Gastroesophageal sphincter (tissue), 4 donors: ENCODE measurements at regions not wholly inside any gene's neighbourhood (a gene's known extent, or its start where the extent isn't known, plus 50 kb on each side); places are given as distances from the start of the nearest gene placed in this dataset.

ENCODE experiments used
- ATAC-seq: fragments of 150-250 bp; one replicate; pipeline ENCODE4 v1.9.1; 2016; ENCODE audit warnings: mild to moderate bottlenecking, moderate library complexity
- H3K27ac ChIP-seq, 4 donors: fragments of 200-600 bp; sonication (generic) in 3 of 4; 1 replicate in 3 of 4; 2 replicates in 1 of 4; pipeline ENCODE4 v1.5.1; 2016 to 2019
- H3K27me3 ChIP-seq: fragments of 200-600 bp; sonication (generic); one replicate; pipeline ENCODE4 v1.5.1; 2019
- H3K36me3 ChIP-seq, 2 donors: fragments of 200-600 bp; sonication (generic); one replicate each; pipeline ENCODE4 v1.5.1; 2019; ENCODE audit warnings: control low read depth in 1 of 2
- H3K4me1 ChIP-seq, 3 donors: fragments of 200-600 bp; sonication (generic); 1 replicate in 2 of 3; 2 replicates in 1 of 3; pipeline ENCODE4 v1.5.1; 2016 to 2019; ENCODE audit warnings: control low read depth in 2 of 3
- H3K4me3 ChIP-seq, 2 donors: fragments of 200-600 bp; sonication (generic); one replicate each; pipeline ENCODE4 v1.5.1; 2019; ENCODE audit warnings: mild to moderate bottlenecking in 1 of 2, moderate library complexity in 1 of 2
- H3K9me3 ChIP-seq, 3 donors: fragments of 200-600 bp; sonication (generic); one replicate each; pipeline ENCODE4 v1.5.1; 2017 to 2019; ENCODE audit warnings: control low read depth in 2 of 3
- CTCF ChIP-seq, 4 experiments: fragments of 200-600 bp in 2 of 4; fragments of 450-650 bp in 2 of 4; sonication (generic) in 1 of 4; IDR thresholded peaks; one replicate each; pipeline ENCODE4 v1.5.1; 2017 to 2019; ENCODE audit warnings: antibody characterized with exemption in 4 of 4, mild to moderate bottlenecking in 2 of 4, moderate library complexity in 2 of 4
- EP300 ChIP-seq: sonication (generic); formaldehyde crosslinking; IDR thresholded peaks from one replicate; pipeline ENCODE4 v1.6.1; 2017; ENCODE audit warnings: antibody characterized with exemption, mild to moderate bottlenecking
- POLR2A ChIP-seq, 2 donors: fragments of 450-650 bp; IDR thresholded peaks; one replicate each; pipeline ENCODE4 v1.6.1; 2017; ENCODE audit warnings: antibody characterized with exemption in 2 of 2, mild to moderate bottlenecking in 2 of 2, moderate library complexity in 1 of 2
- POLR2AphosphoS5 ChIP-seq: sonication (generic); formaldehyde crosslinking; IDR thresholded peaks from one replicate; pipeline ENCODE4 v1.6.1; 2017; ENCODE audit warnings: antibody characterized with exemption
- WGBS, 2 donors: methylation state at CpG; one replicate each; pipeline ENCODE4 v1.1.5; 2018; ENCODE audit warnings: low coverage in 1 of 2; 5-methylcytosine and 5-hydroxymethylcytosine counted together

DNA sequence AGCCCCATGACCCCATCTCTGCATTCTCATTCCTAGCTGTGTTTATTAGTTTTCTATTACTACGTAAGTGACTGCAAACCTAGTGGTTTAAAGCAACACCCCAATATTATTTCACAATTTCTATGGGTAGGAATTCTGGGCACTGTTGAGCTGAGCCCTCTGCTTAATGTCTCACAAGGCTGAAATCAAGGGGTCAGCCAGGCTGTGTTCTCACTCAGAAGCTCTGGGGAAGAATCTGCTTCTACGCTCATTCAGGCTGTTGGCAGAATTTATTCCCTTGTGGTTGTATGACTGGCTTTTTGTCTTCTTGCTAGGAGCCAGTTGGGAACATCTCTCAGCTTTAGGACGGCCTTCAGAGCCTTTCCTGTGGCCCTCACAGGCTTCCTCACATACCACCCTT, 181.0 kb downstream of the GIPC2 start:
- 69 to 70% methylated on average over 2 to 3 of the region's 3 CpGs for WGBS, 2 donors
- H3K4me3 ChIP-seq: no peak overlapping the region
- H3K36me3 ChIP-seq: no peaks in the 10 kb centered on the region
- no peak overlapping the region for H3K27ac ChIP-seq
- TF ChIP-seq POLR2A (IDR thresholded peaks at IDR 0.05) (no peak), POLR2AphosphoS5 (peak; percentile 42), CTCF (IDR thresholded peaks at IDR 0.05) (no peak), EP300 (no peak)
- H3K9me3 ChIP-seq: peaks cover 0 to 11% (median 0%) of the 10 kb centered on the region in 3 donors
- no peaks in the 10 kb centered on the region for H3K27me3 ChIP-seq
- ATAC-seq: peak; percentile 75
- H3K4me1 ChIP-seq: peaks cover 0 to 12% (median 0%) of the 10 kb centered on the region in 3 donors

- WGBS, 2 donors: 48 to 65% methylated on average over 5 to 6 of the region's 6 CpGs
- Histone ChIP-seq H3K4me3 (no peak overlapping the region), H3K4me1 (peaks cover 0 to 12% (median 0%) of the 10 kb centered on the region in 3 donors), H3K36me3 (no peaks in the 10 kb centered on the region), H3K27me3 (no peaks in the 10 kb centered on the region), H3K9me3 (peaks cover 0 to 11% (median 0%) of the 10 kb centered on the region in 3 donors), H3K27ac (no peak overlapping the region)
- ATAC-seq: no peak
- no peak for TF ChIP-seq POLR2A (IDR thresholded peaks at IDR 0.05)
- TF ChIP-seq CTCF (IDR thresholded peaks at IDR 0.05): no peak
- TF ChIP-seq EP300: no peak
- TF ChIP-seq POLR2AphosphoS5: no peak
These were observed 182.2 kb downstream of the GIPC2 start for GRCh38 chr1:78227705-78228635.

GRCh38 chr1:78229344-78229743, 183.6 kb downstream of the GIPC2 start:
- WGBS, 2 donors: 41 to 70% methylated on average over 3 of the region's 3 CpGs
- ATAC-seq: peak; percentile 91
- peaks cover 0 to 12% (median 0%) of the 10 kb centered on the region in 3 donors for H3K4me1 ChIP-seq
- peaks cover 0 to 11% (median 0%) of the 10 kb centered on the region in 3 donors for H3K9me3 ChIP-seq
- no peaks in the 10 kb centered on the region for H3K27me3 ChIP-seq
- H3K36me3 ChIP-seq: no peaks in the 10 kb centered on the region
- H3K27ac ChIP-seq: peak overlapping the region in 1 of 4 donors; percentile 41
- H3K4me3 ChIP-seq: no peak overlapping the region
- TF ChIP-seq EP300 (no peak), POLR2AphosphoS5 (peak; percentile 86)

DNA sequence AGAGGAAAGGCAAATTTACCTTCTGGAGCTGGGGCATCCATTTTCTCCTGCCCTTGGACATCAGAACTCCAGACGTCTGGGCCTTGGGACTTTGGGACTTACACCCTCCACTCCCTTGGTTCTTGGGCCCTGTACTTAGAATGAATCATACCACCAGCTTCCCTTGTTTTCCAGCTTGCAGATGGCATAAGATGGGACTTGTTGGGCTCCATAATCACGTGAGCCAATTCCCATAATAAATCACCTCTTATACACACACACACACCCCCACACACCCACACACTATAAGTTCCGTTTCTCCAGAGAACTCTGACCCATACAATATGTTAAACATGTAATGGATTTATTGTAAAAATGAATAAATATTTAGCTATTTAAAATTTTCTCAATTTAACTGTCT, 185.7 kb downstream of the GIPC2 start:
- H3K9me3 ChIP-seq: peaks cover 0 to 10% (median 0%) of the 10 kb centered on the region in 3 donors
- H3K4me3 ChIP-seq: no peak overlapping the region
- WGBS, 2 donors: 56 to 76% methylated on average over 2 to 3 of the region's 3 CpGs
- no peaks in the 10 kb centered on the region for H3K36me3 ChIP-seq
- ATAC-seq: no peak
- H3K4me1 ChIP-seq: peaks cover 0 to 12% (median 0%) of the 10 kb centered on the region in 3 donors
- no peak overlapping the region for H3K27ac ChIP-seq
- H3K27me3 ChIP-seq: no peaks in the 10 kb centered on the region
- TF ChIP-seq POLR2AphosphoS5: no peak
- no peak for TF ChIP-seq CTCF (IDR thresholded peaks at IDR 0.05)
- TF ChIP-seq EP300: no peak
- TF ChIP-seq POLR2A (IDR thresholded peaks at IDR 0.05): no peak

DNA sequence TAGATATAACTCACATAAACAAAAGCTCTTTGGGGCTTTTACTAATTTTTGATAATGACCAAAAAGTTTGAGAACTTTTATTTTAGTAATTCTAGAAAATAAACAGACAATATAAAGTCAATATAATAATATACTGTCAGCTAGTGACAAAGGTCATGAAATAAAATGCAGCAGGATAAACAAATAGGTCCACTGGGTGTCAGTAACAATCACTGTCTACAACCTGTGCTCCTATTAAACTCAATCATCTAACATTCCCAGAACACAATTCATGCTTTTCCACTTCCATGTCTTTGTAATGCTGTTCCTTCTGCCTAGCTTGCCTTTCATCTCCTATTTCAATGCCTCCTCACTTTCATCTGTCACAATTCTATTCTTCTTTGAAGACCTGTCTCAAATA, 186.1 kb downstream of the GIPC2 start:
- Histone ChIP-seq H3K9me3 (peaks cover 0 to 6% (median 0%) of the 10 kb centered on the region in 3 donors), H3K4me1 (peaks cover 0 to 12% (median 0%) of the 10 kb centered on the region in 3 donors), H3K27ac (no peak overlapping the region), H3K4me3 (no peak overlapping the region), H3K36me3 (no peaks in the 10 kb centered on the region), H3K27me3 (no peaks in the 10 kb centered on the region)
- TF ChIP-seq CTCF (IDR thresholded peaks at IDR 0.05): no peak
- TF ChIP-seq EP300: no peak
- TF ChIP-seq POLR2A (IDR thresholded peaks at IDR 0.05): no peak
- TF ChIP-seq POLR2AphosphoS5: no peak
- no peak for ATAC-seq
